TTC549 (cell line): ENCODE measurements at regions not wholly inside any gene's neighbourhood (a gene's known extent, or its start where the extent isn't known, plus 50 kb on each side); places are given as distances from the start of the nearest gene placed in this dataset.
"Not testable (repeated sequence)": the region's sequence is repeated elsewhere in the genome, so short reads cannot be mapped to it uniquely, and the experiment has no call there.

Experiments used
- FAIRE-seq: peaks from 2 replicates; lab custom pipeline; 2012; peaks lifted over from hg19 to GRCh38; lab: Jason Lieb, UNC

DNA sequence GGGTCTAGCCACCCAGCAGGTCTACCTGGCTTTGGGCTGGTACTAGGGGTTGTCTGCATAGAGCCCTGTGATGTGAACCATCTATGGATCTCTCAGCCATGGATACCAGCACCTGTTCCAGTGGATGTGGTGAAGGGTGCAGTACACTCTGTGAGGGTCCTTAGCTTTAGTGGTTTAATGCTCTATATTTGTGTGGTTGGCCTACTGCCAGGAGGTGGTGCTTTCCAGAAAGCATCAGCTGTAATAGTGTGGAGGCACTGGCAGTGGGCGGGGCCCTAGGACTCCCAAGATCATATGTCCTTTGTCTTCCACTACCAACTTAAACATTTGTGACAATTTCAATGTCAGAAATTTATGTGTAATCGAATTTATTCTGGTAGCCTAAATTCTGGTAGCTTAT is 1065.1 kb downstream of the RPIA start:
- FAIRE-seq, result not testable (repeated sequence)

DNA sequence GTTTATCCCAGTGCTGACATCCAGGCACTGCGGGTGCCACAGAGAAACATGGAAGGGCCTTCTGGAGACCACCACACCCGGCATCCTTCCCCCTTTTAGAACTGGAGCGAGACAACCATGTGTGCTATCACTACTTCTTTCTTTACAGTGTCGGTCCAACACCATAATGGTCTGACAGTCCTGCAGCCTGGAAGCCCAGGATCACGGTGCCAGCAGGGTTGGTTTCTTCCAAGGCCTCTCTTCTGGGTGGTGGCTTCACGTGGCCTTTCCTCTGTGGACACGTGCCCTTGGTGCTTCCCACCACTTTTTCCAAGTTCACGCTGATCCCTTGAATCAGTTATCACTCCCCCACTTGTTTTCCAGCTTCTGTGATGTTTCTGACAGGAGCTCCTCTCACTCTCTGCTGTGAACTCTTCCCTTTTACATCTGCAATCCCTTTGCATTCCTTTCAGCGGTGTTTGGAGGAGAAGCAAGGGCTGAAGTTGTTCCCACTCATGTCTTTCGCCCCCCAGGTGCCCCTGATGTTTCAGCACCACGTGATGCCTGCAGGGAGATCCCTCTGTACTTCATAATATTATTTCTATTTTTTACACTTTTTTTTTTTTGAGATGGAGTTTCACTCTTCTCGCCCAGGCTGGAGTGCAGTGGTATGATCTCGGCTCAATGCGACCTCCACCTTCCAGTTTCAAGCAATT is 1067.0 kb downstream of the RPIA start:
- not testable (repeated sequence) for FAIRE-seq

DNA sequence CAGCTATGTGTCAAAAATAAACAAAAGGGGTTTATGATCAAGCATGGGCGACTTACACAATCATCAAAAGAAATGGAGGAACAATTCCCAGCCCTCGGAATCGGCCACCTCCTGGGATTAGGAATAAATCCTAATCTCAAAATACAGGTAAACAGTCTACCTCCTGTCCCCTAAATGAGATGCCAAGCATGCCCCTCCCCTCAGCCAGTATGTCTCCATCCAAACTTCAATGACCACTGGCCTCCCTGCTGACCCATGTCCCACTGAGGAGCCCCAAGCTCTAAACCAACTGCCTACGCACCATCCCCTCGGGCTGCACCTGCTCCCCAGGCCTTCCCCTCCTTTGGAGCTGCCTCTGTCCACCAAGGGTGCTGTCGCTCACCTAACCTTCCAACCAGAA is 1069.3 kb downstream of the RPIA start:
- FAIRE-seq, result not testable (repeated sequence)

DNA sequence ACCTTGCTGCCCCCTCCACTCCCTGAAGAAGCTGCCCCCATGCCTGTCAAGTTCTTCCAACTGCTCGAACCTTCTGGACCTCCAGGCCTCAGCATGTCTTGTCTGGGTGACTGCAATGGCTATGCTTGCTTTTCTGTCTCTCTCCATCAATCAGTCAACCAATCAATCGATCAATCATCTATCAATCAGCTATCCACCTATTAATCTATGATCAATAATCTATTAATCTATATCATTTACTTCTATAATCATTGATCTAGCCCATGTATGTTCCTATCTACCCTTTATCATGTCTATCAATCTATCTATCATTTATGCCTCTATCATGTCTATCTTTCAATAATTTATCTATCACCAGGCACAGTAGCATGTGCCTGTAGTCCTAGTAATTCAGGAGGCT is 1069.7 kb downstream of the RPIA start:
- not testable (repeated sequence) for FAIRE-seq

DNA sequence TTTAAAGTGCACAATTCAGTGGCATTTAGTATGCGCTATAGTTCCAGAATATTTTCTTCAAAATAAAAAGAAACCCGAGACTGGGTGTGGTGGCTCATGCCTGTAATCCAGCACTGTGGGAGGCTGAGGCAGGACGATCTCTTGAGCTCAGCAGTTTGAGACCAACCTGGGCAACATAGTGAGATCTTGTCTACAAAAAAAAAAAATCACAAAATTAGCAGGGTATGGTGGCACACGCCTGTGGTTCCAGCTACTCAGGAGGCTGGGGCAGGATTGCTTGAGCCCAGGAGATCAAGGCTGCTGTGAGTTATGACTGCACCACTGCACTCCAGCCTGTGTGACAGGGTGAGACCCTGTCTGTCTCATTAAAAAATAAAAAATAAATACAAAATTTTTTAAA is 1070.4 kb downstream of the RPIA start:
- not testable (repeated sequence) for FAIRE-seq

DNA sequence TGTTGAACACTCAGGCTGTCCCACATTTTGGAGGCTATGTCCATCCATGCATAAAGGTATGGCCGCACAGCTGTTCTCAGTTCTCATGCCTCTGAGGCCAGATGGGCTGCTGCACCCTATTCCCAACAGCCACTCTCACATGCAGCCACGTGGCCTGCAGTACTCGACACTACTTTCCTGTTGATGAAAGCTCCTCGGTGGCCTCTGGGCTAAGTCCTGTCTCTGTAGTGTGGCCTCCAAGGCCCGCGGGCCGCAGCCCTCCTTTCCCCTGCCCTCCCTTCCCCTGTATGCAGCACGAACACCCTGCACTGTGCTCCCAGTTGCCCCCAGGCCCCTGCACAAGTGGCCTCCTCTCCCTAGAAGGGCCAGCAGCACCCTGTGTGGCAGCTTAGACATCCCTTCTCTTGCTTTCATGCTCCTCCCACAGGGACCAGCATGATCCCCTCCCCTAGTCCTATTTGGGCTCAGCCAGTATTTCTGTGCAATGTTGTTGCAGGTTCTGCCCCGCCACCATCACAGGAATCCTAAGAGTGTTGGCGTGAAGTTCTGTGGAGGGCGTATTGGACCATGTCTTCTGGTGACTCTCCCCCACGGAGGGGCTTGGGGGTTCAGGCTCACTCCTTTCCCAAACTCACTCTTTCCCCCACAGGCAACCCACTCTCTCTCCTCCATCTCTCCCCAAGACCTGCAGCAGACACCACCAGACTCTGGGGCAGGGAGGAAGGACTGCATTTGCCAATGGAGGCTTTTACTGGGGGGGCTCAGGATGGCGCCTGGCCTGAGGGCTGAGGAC is 1071.2 kb downstream of the RPIA start:
- not testable (repeated sequence) for FAIRE-seq

DNA sequence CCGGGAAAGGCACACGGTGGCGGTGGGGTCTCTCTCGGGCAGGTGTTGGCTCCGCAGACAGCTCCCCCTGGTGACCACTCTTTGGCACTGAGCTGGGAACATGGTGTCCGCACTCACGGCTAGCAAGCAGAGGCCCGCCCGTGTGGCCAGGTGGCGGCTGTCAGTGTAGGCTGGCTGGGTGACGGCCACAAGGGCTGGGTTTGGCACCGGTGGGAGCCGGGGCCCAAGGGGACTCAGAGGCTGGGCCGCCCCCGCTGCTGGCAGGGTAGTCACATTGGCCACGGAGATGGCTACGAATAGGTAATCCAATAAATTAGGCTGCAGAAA is 1071.7 kb downstream of the RPIA start:
- FAIRE-seq, result no peak

DNA sequence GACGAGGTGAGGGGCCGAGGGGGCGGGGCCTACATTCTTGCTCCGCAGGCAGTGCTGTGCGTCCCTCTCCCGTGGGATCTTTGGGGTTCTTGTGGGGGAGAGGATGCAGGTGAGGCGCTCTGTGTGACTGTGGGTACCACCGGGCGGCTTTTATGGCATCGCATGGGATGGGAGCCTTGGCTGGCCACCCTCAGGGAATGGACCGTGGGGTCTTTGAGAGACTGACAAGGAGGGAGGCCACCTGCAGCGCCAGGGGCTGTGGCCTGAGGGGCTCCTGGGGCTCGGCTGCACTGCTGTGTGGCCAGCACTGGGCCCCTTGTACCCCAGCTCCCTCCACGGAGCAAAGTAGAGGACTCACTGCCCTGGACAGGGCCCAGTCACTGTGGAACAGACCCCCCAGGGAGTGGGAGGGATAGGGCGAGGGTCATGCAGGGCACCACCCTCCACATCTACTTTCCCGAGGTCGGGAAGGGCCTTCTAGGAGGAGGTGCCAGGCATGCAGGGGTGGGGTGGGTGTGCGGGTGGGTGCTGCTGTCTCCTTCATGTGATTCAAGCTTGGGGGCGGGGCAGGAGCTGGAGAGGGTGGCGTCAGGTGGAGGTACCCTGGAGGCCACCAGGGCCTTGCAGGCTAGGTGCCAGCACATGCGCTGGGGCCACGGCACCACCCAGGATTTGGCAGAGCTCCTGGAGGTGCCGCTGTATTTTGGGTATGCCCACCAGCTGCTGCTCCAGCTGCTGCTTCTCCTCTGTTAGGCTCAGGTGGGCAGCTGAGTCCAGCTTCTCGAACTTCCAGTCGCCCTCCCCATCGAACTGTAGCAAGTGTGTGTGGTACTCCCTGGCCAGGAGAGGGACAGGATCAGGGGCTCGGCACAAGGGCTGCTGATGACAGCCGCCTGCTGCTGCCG is 1072.4 kb downstream of the RPIA start:
- FAIRE-seq, result no peak

DNA sequence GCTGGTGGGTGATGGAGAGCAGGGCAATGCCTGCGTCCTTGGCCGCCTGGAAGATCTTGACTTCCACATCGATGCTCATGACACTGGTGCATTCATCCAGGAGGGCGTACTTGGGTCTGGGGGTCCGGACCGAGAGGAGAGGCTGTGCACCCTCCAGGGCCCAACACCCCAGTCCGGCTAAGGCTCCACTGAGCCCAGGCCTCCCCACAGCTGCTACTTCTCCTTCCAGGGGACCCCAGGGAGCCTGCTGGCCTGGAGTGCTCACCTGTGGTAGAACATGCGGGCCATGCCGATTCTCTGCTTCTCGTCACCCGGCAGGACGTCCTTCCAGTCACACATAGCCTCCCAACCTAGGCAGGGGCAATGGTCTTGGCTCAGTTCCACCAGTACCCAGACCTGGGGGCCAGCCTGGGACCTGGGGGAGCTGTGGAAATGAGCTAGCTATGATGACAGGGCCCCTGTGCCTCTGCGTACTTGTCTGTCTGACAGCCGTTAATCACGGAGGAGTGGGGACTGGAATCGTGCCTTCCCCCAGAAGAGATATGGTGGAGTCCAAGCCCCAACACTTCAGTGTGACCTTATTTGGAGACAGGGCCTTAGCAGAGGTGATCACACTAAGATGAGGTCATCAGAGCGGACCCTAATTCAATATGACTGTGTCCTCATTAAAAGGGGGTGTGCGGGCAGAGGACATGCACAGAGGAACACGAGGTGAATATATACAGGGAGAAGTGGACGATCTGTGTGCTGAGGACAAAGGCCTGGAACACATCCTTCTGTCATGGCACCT is 1073.3 kb downstream of the RPIA start:
- not testable (repeated sequence) for FAIRE-seq

DNA sequence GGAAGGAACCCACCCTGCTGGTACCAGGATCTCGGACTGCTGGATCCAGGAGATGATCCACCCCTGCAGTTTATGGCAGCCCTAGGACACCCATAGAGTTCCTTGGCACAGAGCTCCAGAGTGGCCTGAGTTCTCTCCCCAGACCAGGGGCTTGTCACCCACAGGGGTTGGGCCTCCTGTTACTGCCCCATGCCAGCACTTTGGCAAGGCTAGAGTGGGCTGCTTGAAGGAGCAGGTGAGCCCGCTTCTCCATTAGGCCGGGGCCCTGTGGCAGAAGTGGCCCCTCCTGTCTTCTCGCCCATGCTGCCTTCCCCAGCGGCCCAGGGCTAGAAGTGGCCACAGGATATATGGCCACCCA is 1073.9 kb downstream of the RPIA start:
- not testable (repeated sequence) for FAIRE-seq

DNA sequence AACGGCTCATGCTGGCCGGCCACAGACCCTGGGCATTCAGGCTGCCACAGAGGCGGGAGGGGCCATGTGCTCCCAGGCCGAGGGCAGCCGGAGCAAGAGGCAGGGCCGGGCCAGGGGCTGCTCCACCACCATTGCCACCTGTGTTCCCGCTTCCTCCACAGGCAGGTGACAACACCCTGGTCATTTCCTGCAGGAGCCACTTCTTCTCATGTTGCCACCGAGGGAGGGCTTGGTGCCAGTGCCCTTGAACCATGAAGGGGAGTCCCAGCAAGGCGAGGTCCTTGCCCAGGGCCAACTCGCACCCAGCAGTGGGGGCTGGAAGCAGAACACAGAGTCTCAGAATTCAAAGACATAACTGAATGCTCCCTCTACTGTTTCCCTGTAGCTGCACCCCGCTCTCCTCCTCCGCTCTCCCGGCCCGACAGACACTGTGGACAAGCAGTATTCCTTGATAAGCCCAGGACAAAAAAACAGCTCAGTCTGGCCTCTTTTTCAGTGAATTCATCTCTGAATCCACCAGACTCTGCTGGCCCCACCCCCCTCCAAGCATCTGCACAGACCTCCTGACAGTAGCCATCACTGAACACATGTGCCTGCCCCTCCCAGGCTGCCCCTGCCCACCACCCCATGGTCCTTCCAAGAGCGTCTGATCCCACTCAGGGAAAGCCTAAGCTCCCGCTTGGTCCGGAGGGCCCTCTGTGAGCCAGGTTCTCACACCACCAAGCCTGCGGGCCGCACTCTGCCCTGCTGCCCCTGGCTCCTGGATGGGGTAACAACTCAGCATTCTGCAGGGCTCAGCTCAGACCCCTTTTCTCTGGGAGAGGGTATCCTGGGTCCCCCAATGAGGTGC is 1074.9 kb downstream of the RPIA start:
- FAIRE-seq, result not testable (repeated sequence)

DNA sequence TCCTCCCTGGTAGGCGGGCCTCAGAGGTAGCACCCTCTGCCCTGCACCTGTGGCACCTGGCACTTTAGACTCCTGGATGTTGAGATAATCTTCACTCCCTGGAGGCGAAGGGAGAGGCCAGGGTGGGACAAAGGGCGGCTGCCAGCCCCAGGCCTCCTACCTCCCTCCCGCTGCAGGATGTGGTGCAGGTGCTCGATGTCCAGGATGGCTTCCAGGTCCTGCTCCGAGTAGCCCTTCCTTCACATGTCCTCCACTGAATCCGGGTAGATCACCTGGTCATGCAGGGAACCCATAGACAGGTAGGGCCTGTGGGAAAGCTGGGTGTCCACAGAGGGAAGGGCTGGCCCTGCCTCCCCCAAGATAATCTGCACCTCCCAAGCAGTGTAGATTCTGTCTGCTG is 1075.6 kb downstream of the RPIA start:
- FAIRE-seq, result not testable (repeated sequence)

DNA sequence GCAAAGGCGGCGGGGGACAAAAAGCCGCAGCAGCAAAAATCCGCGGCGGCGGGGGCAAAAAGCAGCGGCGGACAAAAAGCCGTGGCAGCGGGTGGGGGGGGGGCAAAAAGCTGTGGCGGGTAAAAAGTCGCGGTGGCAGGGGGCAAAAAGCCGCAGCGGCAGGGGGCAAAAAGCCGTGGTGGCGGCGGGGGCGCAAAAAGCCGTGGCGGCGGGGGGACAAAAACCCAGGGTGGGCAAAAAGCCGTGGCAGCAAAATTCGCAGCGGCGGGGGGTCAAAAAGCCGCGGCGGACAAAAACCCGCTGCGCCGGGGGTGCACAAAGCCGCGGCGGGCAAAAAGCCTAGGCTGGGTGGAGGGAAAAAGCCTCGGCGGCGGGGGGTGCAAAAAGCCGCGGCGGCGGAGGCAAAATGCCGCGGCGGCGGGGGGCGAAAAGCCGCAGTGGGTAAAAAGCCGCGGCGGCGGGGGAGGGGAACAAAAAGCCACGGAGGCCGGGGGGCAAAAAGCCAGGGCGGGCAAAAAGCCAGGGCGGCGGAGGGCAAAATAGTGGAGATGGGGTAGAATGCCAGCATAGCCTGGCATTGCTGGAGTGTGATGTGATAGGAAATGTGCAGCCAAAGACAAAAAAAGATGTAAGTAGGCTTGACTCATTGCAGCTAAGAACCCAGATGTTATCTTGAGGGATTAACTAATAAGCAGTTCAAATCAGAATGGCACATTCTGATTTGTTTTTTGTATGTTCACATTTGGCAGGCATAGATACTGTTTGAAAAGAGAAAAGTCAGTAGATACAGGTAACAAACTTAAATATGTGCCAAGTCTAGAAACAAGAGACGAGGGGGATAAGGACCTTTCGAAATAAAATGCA is 1076.3 kb downstream of the RPIA start:
- FAIRE-seq, result no peak

DNA sequence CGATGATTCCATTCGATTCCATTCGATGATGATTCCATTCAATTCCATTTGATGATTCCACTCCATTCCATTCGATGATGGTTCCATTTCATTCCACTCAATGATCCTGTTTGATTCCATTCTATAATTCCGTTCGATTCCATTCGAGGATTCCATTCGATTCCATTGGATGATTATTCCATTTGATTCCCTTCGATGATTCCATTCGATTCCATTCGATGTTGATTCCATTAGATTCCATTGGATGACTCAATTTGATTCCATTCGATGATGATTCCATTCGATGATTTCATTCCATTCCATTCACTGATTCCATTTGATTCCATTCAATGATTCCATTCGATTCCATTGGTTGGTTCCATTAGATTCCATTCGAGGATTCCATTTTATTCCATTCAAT is 1084.4 kb downstream of the RPIA start:
- no peak for FAIRE-seq

DNA sequence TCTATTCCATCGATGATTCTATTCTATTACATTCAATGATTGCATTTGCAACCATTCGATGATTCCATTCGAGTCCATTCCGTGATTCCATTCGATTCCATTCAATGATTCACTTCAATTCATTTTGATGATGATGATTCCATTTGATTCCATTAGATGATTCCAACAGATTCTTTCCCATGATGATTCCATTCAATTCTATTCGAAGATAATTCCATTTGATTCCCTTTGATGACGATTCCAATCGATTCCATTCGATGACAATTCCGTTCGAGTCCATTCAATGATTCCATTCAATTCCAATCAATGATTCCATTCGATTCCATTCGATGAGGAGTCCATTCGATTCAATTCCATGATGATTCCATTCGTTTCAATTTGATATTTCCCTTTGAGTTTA is 1088.8 kb downstream of the RPIA start:
- no peak for FAIRE-seq

DNA sequence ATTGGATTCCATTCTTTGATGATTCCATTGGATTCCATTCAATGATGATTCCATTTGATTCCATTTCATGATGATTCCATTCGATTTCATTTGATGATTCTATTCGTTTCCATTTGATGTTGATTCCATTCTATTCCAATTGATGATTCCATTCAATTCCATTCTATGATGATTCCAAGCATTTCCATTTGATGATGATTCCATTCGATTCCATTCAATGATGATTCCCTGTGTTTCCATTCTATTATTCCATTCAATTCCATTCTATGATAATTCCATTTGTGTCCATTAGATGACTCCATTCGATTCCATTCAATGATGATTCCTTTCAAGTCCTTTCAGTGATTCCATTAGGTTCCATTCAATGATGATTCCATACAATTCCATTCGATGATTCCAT is 1090.5 kb downstream of the RPIA start:
- FAIRE-seq, result no peak

DNA sequence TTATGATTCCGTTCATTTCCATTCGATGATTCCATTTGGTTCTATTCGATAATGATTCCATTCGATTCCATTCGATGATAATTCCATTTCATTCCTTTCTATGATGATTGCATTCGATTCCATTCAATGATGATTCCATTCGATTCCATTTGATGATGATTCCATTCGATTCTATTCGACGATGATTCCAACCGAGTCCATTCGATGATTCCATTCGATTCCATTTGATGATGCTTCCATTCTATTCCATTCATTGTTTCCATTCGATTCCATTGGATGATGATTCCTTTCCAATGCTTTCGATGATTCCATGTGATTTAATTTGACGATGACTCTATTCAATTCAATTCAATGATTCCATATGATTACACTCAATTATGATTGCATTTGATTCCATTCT is 1093.5 kb downstream of the RPIA start:
- no peak for FAIRE-seq

DNA sequence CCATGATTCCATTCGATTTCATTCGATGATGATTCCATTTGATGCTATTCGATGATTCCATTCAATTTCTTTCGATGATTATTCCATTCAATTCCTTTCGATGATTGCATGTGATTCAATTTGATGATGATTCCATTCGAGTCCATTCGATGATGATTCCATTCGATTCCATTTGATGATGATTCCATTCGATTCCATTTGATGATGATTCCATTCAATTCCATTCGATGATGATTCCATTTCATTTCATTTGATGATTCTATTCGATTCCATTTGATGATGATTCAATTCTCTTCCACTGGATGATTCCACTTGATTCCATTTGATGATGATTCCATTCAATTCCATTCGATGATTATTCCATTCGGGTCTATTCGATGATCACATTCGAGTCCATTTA is 1094.1 kb downstream of the RPIA start:
- not testable (repeated sequence) for FAIRE-seq

DNA sequence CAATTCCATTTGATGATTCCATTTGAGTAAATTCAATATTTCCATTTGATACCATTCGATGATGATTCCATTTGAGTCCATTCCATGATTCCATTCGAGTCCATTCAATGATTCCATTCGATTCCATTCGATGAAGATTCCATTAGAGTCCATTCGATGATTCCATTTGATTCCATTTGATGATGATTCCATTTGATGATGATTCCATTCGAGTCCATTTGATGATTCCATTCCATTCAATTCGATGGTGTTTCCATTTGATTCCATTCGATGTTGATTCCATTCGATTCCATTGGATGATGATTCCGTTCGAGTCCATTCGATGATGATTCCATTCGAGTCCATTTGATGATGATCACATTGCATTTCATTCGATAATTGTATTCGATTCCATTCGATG is 1095.2 kb downstream of the RPIA start:
- not testable (repeated sequence) for FAIRE-seq

DNA sequence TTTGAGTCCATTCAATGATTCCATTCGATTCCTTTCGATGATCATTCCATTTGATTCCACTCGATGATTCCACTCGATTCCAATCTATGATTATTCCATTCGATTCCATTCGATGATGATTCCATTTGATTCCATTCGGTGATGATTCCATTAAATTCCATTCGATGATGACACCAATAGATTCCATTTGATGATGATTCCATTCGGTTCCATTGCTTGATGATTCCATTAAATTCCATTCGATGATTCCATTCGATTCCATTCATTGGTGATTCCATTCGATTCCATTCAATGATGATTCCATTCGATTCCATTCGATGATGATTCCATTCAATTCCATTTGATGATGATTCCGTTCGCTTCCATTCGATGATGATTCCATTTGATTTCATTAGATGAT is 1104.1 kb downstream of the RPIA start:
- FAIRE-seq, result not testable (repeated sequence)
